HEK293T (cell line): ENCODE measurements at regions not wholly inside any gene's neighbourhood (a gene's known extent, or its start where the extent isn't known, plus 50 kb on each side); places are given as distances from the start of the nearest gene placed in this dataset.

Source experiments
- SUZ12 ChIP-seq: fragments of 450-650 bp; IDR thresholded peaks from 2 replicates; pipeline ENCODE4 v1.6.1; 2016; ENCODE audit warnings: mild to moderate bottlenecking
- TF ChIP-seq, protein P1 (sequence below): fragments of 450-650 bp; IDR thresholded peaks from 2 replicates; pipeline ENCODE4 v1.6.1; 2016

DNA sequence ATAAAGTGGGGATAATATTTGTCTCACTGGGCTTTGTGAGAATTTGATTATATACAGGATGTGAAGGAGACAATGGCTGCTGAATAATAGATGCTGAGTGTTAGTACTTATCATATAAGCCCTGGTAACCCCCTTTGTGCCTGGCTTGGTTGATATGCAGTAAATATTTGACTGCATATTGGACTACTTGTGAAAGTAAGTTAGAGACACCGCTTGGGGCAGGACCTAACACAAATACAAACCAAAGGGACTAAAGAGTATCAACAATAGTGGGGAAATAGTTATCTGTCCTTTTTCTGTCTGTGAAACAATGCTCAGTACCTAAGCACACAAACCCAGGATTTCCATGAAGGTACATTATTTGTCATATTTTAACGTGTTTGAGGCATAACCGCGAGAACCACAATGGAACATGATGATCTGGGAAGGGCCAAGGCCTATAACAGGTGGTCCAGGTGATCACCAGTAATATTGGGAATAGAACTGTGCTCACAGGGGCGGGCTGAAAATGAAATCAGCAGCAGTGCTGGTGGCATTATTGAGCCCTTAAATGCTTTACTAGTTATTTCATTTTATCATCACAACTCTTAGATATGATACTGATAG is 138.2 kb upstream of the SMARCA2 start:
- TF ChIP-seq, protein P1, sequence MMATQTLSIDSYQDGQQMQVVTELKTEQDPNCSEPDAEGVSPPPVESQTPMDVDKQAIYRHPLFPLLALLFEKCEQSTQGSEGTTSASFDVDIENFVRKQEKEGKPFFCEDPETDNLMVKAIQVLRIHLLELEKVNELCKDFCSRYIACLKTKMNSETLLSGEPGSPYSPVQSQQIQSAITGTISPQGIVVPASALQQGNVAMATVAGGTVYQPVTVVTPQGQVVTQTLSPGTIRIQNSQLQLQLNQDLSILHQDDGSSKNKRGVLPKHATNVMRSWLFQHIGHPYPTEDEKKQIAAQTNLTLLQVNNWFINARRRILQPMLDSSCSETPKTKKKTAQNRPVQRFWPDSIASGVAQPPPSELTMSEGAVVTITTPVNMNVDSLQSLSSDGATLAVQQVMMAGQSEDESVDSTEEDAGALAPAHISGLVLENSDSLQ: no peak
- no peak for TF ChIP-seq SUZ12
